WTC11 (cell line): ENCODE measurements at regions not wholly inside any gene's neighbourhood (a gene's known extent, or its start where the extent isn't known, plus 50 kb on each side); places are given as distances from the start of the nearest gene placed in this dataset.

Experiments
- CBFB ChIP-seq: sonication (generic); formaldehyde crosslinking; IDR thresholded peaks from 2 replicates; pipeline ENCODE4 v1.8.1; 2022; ENCODE audit warnings: mild to moderate bottlenecking, low read depth, missing genetic modification reagents
- ZNF121 ChIP-seq: sonication (generic); formaldehyde crosslinking; IDR thresholded peaks from 2 replicates; pipeline ENCODE4 v1.8.0; 2023; ENCODE audit warnings: missing genetic modification reagents
- TF ChIP-seq, protein P1 (sequence below): sonication (generic); formaldehyde crosslinking; IDR thresholded peaks from 2 replicates; pipeline ENCODE4 v1.8.0; 2022; ENCODE audit warnings: mild to moderate bottlenecking, missing genetic modification reagents

GRCh38 chr2:183903026-183903425, 695.3 kb upstream of the ZNF804A start:
- TF ChIP-seq ZNF121 (no peak), CBFB (CRISPR knock-in tag) (no peak)
- TF ChIP-seq, protein P1, sequence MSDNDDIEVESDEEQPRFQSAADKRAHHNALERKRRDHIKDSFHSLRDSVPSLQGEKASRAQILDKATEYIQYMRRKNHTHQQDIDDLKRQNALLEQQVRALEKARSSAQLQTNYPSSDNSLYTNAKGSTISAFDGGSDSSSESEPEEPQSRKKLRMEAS (CRISPR knock-in tag), result no peak
